ENCODE measurements at regions not wholly inside any gene's neighbourhood (a gene's known extent, or its start where the extent isn't known, plus 50 kb on each side); places are given as distances from the start of the nearest gene placed in this dataset.
"Not testable (repeated sequence)": the region's sequence is repeated elsewhere in the genome, so short reads cannot be mapped to it uniquely, and the experiment has no call there.

DNA sequence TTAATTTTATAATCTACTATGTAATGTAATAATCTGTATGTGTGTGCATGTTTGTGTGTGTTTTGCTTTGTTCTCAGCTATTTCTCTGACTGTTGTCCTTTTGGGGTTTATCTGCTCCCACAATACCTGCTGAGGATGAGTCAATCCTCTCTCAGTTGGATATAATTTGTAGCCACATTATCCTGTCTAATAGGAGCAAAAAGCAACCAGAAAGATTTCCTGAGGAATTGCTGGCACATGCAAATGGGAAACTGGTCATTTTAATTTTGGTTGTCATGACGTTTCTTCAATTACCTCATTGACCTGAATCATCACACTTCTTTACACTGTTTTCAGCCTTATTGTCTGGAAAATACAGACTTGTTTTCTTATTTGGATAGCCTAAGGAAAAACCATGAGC lies 488.4 kb downstream of the KLF5 start:
- DNase-seq = no peak

- no peak for DNase-seq
Measured at GRCh38 chr13:73544175-73544574, 485.4 kb downstream of the KLF5 start.

DNA sequence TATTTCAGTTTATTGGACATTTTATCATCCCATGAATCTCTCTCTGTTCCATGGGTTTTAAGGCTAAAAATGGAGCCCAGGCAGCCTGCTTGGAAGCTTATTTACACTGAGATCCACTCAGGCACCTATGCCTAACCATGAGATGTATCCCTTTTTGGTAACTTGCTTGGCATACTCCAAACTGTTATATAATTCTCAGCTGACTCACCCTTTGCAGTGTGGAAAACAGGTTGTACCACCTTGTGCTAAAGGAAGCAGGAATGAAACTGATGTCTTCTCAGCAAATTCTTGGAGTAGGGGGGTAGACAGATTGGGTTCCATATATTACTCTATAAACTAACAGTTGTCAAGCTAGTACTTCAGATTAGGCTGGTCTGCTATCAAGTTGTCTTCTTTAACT lies 483.6 kb downstream of the KLF5 start:
- no peak for DNase-seq

- DNase-seq = no peak
Measured at GRCh38 chr13:73536865-73537264, 478.1 kb downstream of the KLF5 start.

- no peak for DNase-seq
Measured at GRCh38 chr13:73535341-73535740, 476.5 kb downstream of the KLF5 start.

GRCh38 chr13:73532987-73533510 lies 474.2 kb downstream of the KLF5 start:
- no peak for DNase-seq

DNA sequence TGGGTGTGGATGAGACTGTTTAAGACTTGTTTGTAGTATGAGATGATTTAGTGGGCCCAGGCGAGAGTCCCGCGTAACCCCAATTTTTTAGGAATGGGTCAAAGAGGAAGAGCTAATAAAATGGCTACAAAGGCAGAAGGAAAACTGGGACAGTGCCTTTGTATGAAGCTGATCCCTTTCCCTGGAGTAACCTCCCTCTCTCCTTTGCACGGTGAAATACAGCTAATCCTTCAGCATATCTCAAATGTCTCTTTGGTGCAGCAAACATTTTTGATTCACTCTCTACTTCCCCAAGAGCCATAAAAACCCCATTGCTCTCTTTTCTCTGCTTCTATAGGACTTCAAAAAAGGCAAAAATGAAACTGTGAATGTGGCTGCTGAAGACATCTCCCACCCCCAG lies 473.8 kb downstream of the KLF5 start:
- DNase-seq = no peak

GRCh38 chr13:73531014-73531413 lies 472.2 kb downstream of the KLF5 start:
- no peak for DNase-seq

DNA sequence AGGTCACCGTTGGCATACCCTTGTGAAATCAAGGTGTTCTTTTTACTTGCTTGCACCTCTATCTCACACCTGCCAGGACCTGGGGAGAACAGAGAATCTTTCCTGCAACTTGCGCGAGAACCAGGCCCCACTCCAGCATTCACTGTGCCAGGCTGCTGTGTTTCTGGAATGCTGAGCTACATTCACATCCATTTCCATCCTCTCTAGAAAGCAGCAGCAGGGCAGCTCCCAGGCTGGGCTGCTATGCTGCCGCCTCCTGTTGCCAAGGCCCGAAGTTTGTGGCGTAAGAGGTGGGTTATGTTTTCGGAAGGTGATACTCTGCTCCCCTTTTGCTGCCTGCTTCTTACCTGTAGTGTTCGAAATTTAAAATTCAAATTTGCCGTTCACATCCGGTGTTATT lies 464.1 kb downstream of the KLF5 start:
- no peak for DNase-seq

DNA sequence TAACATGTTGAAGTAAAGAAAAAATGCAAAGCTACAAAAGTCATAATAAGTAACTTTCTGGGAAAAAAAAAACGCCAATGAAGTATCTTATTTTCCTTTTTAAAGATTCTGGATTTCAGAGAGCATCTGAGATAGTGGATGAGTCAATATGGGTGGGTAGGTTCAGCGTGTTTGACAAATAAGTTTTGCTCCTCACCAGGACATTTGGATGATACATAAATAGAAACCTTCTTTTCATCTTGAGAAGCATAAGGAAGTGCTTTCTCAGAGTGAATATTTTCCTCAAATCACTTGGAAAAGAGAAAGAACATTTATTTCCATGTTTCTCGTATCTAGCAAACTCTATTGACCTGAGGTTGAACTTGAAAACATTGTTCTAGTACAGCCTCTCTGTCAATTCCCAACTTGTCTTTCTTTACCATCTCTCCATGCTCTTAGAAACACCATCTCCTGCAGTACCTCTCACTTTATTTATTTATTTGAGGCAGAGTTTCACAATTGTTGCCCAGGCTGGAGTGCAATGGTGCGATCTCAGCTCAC lies 463.2 kb downstream of the KLF5 start:
- no peak for DNase-seq

DNA sequence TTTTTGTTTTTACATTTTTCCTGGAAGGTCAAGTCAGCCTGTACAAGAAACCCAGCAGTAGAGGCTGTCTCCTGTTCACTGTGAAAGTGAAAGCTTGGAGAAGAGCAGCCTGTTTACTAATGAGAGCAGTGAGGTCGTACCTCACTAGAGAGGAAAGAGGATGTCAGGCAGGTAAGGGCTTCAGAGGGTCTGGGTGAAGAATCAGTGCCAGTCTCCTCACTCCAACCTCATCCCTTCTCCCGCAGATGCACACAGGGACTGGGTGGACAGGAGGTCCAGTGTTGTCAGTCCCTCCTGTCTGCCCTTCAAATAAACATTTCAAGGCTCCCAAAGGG lies 462.5 kb downstream of the KLF5 start:
- no peak for DNase-seq

- no peak for DNase-seq
Measured at GRCh38 chr13:73520566-73521289, 461.9 kb downstream of the KLF5 start.

- DNase-seq = not testable (repeated sequence)
Measured at GRCh38 chr13:73520135-73520534, 461.3 kb downstream of the KLF5 start.

DNA sequence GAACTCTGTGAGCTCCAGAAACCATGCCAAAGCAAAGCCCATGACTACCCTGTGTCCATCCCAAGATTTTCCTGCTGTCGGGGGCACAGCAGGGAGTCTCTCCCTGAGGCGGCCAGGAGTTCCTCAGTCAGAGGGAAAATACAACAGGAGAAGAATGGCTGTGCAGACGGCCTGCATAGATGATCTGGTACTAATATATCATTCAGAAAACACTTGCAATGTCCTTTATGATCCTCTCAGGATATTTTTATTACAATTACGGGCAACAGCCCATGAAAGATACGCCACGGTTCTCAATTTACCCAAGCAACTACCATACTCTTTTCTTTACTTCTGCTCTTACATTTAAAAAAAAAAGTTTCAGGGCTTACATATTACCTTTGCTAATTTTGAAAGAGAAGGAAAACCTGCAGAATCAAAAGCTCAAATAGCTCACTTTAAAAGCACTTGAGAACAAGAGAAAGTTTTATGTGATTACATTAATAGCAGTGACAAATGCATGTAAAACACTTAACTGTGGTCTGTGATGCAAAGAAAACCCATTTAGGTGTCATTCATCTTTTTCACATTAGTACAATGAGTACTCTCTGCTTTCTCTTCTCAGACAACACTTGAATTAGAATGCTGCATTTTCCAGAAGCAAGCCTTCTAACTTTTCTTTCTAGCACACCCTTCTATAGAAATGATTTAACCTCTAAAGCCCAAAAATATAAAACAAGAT lies 460.8 kb downstream of the KLF5 start:
- no peak for DNase-seq

GRCh38 chr13:73517766-73518165 lies 459.0 kb downstream of the KLF5 start:
- DNase-seq = no peak

GRCh38 chr13:73516731-73517130 lies 457.9 kb downstream of the KLF5 start:
- no peak for DNase-seq

DNA sequence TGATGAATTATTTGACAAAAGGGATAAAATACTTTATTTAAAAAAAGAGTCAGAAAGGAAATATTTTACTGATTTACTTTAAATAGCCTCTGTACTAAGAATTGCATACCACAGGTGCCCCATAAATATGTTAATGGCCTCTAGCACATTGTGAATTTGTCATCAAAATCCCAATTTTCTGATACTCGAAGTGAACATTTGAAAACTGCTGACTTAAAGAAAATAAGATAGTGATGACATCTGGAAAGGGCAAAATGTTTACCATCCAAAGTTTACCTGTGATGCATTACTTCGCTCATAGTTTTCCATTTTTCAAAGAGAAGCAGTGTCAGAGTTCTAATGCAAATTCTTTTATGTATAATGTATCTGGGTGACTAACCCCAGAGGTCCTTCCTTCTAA lies 455.4 kb downstream of the KLF5 start:
- no peak for DNase-seq

- no peak for DNase-seq
Measured at GRCh38 chr13:73513751-73514150, 454.9 kb downstream of the KLF5 start.

DNA sequence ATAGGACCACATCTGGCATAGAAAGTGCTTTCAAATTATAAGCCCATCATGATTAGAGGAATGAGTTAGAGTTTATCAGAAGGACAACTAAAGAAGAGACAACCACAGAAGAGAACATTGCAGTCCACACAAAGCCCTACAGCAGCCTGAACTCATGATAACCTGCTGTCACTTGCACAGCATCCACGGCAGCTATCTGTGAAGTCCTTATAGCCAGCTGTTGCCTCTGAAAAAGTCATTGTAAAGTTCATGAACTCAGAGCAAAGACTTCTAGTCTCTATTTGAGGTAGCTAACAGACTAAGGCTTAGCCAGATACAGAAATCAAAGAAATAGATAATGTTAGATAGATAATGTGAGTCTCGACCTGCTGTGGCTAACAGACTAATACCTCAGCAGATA lies 450.0 kb downstream of the KLF5 start:
- DNase-seq = no peak

- DNase-seq = no peak
Measured at GRCh38 chr13:73505376-73505890, 446.6 kb downstream of the KLF5 start.

GRCh38 chr13:73499695-73500094 lies 440.9 kb downstream of the KLF5 start:
- DNase-seq = no peak

DNA sequence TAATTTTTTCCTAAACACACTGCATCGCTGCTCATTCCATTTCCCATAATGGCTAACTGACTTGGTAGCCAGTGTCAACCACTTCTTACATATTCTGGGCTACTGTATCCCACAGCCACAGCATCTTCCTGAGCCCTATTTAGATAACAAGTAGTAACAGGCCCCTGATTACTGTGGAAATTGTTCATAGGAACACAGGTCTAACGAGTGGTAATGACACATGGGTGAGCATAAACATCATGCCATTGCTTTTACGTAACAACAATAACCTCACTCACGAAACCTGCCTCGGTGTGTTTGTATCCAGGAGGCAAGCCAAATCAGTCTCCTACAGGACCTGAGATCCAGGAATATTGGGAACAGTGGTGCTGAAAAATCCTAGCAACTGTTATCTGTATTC lies 438.6 kb downstream of the KLF5 start:
- no peak for DNase-seq

- no peak for DNase-seq
Measured at GRCh38 chr13:73496711-73497110, 437.9 kb downstream of the KLF5 start.

- no peak for DNase-seq
Measured at GRCh38 chr13:73492811-73493210, 434.0 kb downstream of the KLF5 start.
